Uterus (tissue), 3 donors: ENCODE measurements at regions not wholly inside any gene's neighbourhood (a gene's known extent, or its start where the extent isn't known, plus 50 kb on each side); places are given as distances from the start of the nearest gene placed in this dataset.

Experiments
- DNase-seq, 2 donors: peaks; one replicate each; pipeline ENCODE4 v3.0.0-alpha.2; 2019 to 2020
- H3K27ac ChIP-seq, 2 donors: fragments of 200-600 bp; sonication (generic); 1 replicate in 1 of 2; 2 replicates in 1 of 2; pipeline ENCODE4 v1.5.1; 2016 to 2018
- H3K27me3 ChIP-seq, 2 donors: fragments of 200-600 bp; sonication (generic); one replicate each; pipeline ENCODE4 v1.5.1; 2018 to 2019; ENCODE audit warnings: control low read depth in 1 of 2
- H3K36me3 ChIP-seq, 2 donors: fragments of 200-600 bp; sonication (generic); one replicate each; pipeline ENCODE4 v1.5.1; 2019; ENCODE audit warnings: control low read depth in 1 of 2
- H3K4me1 ChIP-seq, 2 donors: fragments of 200-600 bp; sonication (generic); one replicate each; pipeline ENCODE4 v1.5.1; 2018 to 2019; ENCODE audit warnings: control low read depth in 1 of 2
- H3K4me3 ChIP-seq, 2 donors: fragments of 200-600 bp; sonication (generic); 1 replicate in 1 of 2; 2 replicates in 1 of 2; pipeline ENCODE4 v1.5.1; 2018 to 2019; ENCODE audit warnings: mild to moderate bottlenecking in 1 of 2
- H3K9me3 ChIP-seq, 2 donors: fragments of 200-600 bp; sonication (generic); one replicate each; pipeline ENCODE4 v1.5.1; 2019; ENCODE audit warnings: control low read depth in 1 of 2
- POLR2A ChIP-seq, 2 donors: fragments of 450-650 bp; IDR thresholded peaks; one replicate each; pipeline ENCODE4 v1.6.1; 2016; ENCODE audit warnings: antibody characterized with exemption in 2 of 2, mild to moderate bottlenecking in 1 of 2, moderate library complexity in 1 of 2
- intact Hi-C: fragments of 100-400 bp; cut with DNase I; formaldehyde crosslinking; loops from one replicate; pipeline ENCODE4 v1.15.1; 2023; ENCODE audit warnings: low total_unique reads
- TF ChIP-seq, protein P1 (sequence below), 4 experiments: fragments of 200-600 bp in 2 of 4; fragments of 450-650 bp in 2 of 4; sonication (generic) in 2 of 4; IDR thresholded peaks; one replicate each; pipeline ENCODE4 v1.5.1; 2016 to 2019; ENCODE audit warnings: antibody characterized with exemption in 4 of 4, mild to moderate bottlenecking in 2 of 4, moderate library complexity in 1 of 4
- donor health status: DM: yes; HTN: yes; CAD: no.

DNA sequence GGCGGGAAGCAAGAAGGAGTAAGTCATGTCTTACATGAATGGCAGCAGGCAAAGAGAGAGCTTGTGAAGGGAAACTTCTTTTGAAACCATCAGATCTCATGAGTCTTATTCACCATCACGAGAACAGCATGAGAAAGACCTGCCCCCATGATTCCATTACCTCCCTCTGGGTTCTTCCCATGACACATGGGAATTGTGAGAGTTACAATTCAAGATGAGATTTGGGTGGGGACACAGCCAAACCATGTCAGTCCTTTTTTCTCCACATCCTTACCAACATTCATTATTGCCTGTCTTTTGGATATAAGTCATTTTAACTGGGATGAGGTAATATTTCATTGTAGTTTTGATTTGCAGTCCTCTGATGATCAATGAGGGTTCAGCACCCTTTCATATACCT is 81.0 kb downstream of the DIRAS3 start:
- no peak overlapping the region for H3K27ac ChIP-seq
- TF ChIP-seq, protein P1, sequence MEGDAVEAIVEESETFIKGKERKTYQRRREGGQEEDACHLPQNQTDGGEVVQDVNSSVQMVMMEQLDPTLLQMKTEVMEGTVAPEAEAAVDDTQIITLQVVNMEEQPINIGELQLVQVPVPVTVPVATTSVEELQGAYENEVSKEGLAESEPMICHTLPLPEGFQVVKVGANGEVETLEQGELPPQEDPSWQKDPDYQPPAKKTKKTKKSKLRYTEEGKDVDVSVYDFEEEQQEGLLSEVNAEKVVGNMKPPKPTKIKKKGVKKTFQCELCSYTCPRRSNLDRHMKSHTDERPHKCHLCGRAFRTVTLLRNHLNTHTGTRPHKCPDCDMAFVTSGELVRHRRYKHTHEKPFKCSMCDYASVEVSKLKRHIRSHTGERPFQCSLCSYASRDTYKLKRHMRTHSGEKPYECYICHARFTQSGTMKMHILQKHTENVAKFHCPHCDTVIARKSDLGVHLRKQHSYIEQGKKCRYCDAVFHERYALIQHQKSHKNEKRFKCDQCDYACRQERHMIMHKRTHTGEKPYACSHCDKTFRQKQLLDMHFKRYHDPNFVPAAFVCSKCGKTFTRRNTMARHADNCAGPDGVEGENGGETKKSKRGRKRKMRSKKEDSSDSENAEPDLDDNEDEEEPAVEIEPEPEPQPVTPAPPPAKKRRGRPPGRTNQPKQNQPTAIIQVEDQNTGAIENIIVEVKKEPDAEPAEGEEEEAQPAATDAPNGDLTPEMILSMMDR (IDR thresholded peaks at IDR 0.05): no peak
- TF ChIP-seq POLR2A (IDR thresholded peaks at IDR 0.05): no peak
- DNase-seq: no peak

DNA sequence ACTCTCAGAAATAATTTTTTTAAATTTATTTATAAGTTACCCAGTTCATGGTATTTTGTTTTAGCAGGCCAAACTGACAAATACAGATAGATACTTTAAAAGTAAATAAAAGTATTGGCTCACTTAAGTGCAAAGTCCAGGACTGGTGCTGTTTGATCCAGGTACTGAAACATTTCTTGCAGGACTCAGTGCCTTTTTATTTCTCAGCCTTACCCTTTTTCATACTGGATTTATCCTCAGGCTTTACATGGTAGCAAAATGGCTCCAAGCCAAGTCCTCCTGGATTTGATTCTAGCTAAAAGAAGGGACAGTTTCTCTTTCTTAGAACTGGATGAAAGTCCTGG is 83.8 kb downstream of the DIRAS3 start:
- Histone ChIP-seq H3K27me3 (no peaks in the 10 kb centered on the region), H3K27ac (no peak overlapping the region), H3K4me3 (no peak overlapping the region), H3K9me3 (peaks cover 0 to 4% of the 10 kb centered on the region in 2 donors), H3K36me3 (no peaks in the 10 kb centered on the region), H3K4me1 (no peaks in the 10 kb centered on the region)
- TF ChIP-seq, protein P1 (IDR thresholded peaks at IDR 0.05): no peak
- TF ChIP-seq POLR2A (IDR thresholded peaks at IDR 0.05): no peak
- DNase-seq: no peak
- intact Hi-C loops: no loop called here

More for the DNA sequence above, 81.0 kb downstream of the DIRAS3 start:
- Histone ChIP-seq H3K4me3 (no peak overlapping the region), H3K27me3 (no peaks in the 10 kb centered on the region), H3K36me3 (no peaks in the 10 kb centered on the region), H3K4me1 (no peaks in the 10 kb centered on the region), H3K9me3 (no peaks in the 10 kb centered on the region)
- intact Hi-C loops: no loop called here

DNA sequence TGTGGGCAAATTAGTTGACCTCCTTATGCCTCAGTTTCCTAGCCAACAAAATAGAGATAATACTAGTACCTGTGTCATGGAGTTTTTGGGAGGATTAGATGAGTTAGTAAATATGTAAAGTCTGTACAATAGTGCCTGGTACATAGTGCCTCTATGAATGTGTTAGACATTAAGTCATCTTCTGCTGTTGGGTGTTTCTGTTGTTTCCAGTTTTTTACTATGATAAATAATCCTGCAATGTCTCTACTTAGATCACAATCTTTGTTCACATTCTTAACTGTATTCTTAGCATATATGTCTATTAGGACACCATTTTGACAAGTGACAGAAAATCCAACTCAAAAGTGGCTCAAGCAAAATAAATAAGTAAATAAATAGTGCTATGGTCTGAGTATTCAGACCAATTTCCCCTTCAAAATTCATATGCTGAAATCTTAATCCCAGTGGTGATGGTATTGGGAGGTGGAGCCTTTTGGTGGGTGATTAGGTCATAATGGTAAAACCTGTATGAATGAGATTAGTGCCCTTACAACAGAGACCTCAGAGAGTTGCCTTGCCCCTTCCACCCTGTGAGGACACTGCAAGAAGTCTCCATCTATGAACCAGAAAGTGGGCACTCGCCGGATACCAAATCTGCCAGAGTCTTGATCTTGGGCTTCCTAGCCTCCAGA is 84.3 kb downstream of the DIRAS3 start:
- intact Hi-C loops: no loop called here
- H3K4me3 ChIP-seq: no peak overlapping the region
- DNase-seq: no peak
- H3K4me1 ChIP-seq: no peaks in the 10 kb centered on the region
- H3K27me3 ChIP-seq: no peaks in the 10 kb centered on the region
- peaks cover 0 to 4% of the 10 kb centered on the region in 2 donors for H3K9me3 ChIP-seq
- TF ChIP-seq, protein P1 (IDR thresholded peaks at IDR 0.05): no peak
- TF ChIP-seq POLR2A (IDR thresholded peaks at IDR 0.05): no peak
- H3K27ac ChIP-seq: no peak overlapping the region
- H3K36me3 ChIP-seq: no peaks in the 10 kb centered on the region

DNA sequence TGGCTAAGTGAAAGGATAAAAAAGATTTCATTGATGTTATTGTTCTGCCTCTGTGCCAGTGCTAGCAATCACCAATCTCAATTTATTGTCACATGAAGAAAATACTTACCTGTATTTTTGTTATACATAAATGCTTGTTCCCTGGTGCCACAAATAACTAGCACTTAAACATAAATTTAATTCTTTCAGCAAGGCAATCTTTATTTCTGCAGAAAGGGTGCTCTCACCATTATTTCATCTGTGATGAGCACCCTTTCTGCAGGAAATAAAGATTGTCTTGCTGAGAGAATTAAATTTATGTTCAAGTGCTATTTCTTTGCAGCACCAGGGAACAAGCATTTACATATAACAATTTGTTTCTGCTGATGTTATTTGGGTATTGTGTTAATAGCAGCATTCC is 87.2 kb downstream of the DIRAS3 start:
- no peaks in the 10 kb centered on the region for H3K36me3 ChIP-seq
- H3K9me3 ChIP-seq: peaks cover 0 to 4% of the 10 kb centered on the region in 2 donors
- intact Hi-C loops: no loop called here
- H3K27me3 ChIP-seq: no peaks in the 10 kb centered on the region
- no peak overlapping the region for H3K4me3 ChIP-seq
- TF ChIP-seq, protein P1 (IDR thresholded peaks at IDR 0.05): no peak
- no peak for TF ChIP-seq POLR2A (IDR thresholded peaks at IDR 0.05)
- no peaks in the 10 kb centered on the region for H3K4me1 ChIP-seq
- H3K27ac ChIP-seq: no peak overlapping the region
- DNase-seq: no peak

DNA sequence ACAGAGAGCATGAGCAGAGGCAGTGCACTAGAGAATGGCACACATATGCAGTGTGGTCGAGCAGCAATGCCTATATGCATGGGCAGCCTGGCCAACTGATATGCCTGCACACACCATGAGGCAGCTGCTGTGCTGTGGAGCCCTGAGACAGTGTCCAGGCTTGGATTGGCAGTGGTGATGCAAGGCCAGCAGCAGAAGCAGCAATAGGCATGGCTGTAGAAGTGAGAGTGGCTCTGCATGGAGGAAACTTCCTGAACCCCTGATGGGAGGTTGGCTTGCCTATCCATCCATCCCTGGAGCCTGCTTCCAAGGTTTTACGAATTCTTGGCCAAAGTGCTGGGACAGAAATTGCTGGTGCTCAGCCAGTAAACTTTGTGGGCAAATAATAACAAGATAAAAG is 89.7 kb downstream of the DIRAS3 start:
- no peak for TF ChIP-seq POLR2A (IDR thresholded peaks at IDR 0.05)
- TF ChIP-seq, protein P1 (IDR thresholded peaks at IDR 0.05): no peak
- Histone ChIP-seq H3K27me3 (no peaks in the 10 kb centered on the region), H3K9me3 (peaks cover 0 to 4% of the 10 kb centered on the region in 2 donors), H3K4me3 (no peak overlapping the region), H3K36me3 (no peaks in the 10 kb centered on the region), H3K4me1 (peaks cover 0 to 10% of the 10 kb centered on the region in 2 donors), H3K27ac (no peak overlapping the region)
- no peak for DNase-seq
- intact Hi-C loops: no loop called here
